WI38 (cell line): ENCODE measurements at regions not wholly inside any gene's neighbourhood (a gene's known extent, or its start where the extent isn't known, plus 50 kb on each side); places are given as distances from the start of the nearest gene placed in this dataset.

Source experiments
- H3K4me3 ChIP-seq: 2 replicates; pipeline ENCODE4 v1.5.1; 2011; ENCODE audit warnings: low read depth, mild to moderate bottlenecking, control low read depth, low read length
- TF ChIP-seq, protein P1 (sequence below): IDR thresholded peaks from 2 replicates; pipeline ENCODE4 v1.5.1; 2012; ENCODE audit warnings: low read depth, mild to moderate bottlenecking, control low read depth, low read length

DNA sequence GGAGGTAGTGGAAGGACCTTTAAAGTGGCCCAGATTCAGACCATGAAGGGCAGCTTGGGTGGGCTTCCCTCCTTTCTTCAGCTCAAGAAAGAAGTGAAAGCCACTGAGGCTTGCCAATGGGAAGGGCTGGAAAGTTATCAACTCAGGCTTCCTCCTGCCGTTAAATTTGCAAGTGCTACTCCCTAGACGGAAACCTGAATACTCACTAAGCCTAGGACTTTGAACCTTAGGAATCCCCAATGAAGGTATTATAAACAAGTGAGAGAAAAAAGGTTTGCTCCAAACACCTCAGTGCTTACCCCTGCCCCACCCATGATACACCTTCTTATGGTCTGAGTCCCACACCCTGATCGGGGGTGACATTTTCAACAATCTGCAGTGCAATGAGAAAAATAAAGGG, 396.4 kb downstream of the SHQ1 start:
- TF ChIP-seq, protein P1, sequence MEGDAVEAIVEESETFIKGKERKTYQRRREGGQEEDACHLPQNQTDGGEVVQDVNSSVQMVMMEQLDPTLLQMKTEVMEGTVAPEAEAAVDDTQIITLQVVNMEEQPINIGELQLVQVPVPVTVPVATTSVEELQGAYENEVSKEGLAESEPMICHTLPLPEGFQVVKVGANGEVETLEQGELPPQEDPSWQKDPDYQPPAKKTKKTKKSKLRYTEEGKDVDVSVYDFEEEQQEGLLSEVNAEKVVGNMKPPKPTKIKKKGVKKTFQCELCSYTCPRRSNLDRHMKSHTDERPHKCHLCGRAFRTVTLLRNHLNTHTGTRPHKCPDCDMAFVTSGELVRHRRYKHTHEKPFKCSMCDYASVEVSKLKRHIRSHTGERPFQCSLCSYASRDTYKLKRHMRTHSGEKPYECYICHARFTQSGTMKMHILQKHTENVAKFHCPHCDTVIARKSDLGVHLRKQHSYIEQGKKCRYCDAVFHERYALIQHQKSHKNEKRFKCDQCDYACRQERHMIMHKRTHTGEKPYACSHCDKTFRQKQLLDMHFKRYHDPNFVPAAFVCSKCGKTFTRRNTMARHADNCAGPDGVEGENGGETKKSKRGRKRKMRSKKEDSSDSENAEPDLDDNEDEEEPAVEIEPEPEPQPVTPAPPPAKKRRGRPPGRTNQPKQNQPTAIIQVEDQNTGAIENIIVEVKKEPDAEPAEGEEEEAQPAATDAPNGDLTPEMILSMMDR = no peak
- H3K4me3 ChIP-seq = no peak overlapping the region

DNA sequence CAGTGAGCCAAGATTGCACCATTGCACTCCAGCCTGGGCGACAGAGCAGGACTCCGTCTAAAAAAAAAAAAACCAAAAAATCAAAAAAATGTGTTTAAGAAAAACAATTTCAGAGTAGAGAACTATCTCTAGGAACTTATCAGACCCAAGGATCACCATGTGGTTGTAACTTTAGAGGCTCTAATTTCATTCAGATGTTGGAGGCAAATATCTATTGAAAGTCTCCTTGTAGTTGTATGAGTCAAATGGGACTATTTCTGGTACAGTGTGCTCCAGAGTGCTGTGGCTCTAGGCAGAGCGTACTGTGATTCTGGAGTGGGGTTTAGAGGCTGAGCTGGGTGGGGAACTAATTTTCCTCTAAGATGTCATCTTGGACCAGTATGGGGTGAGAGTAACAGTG, 398.7 kb downstream of the SHQ1 start:
- TF ChIP-seq, protein P1 = no peak
- no peak overlapping the region for H3K4me3 ChIP-seq

DNA sequence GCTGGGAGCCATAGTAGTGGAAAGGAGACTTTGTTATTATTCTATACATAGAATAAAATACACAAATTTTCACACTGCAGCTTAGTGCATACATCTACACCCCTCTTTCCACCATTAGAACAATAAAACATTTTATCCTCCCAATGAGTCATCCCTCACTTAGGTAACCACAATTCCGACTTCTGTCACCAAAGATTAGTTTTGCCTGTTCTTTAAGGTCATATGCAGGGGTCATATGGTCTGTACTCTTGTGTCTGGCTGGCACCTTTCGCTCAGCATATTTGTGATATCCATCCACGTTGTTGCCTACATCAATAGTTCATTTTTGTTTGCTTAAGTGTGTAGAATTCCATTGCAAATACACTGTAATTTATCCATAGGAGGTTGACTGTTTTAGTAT, 399.4 kb downstream of the SHQ1 start:
- H3K4me3 ChIP-seq = no peak overlapping the region
- TF ChIP-seq, protein P1 = no peak

DNA sequence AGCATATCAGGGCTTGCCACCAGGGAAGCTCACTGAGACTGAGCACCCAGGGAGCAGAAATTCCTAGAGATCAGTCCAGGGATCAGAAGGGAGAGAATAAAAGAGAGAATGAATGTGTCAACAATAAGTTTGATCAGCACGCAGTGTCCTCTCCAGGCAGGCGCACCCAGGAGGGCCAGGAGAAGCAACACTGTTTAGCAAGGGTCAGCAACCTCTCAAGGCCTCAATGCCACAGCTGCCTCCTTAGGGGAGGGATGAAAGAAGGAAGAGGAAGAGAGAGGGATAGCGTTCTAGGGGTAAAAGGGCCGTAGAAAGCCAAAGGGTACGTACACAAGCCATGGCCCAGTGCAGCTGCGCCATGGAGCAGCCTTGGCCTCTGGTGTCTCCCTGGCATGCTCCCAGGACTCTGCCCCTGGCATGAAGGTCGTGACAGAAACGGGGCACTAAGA, 399.8 kb downstream of the SHQ1 start:
- H3K4me3 ChIP-seq = no peak overlapping the region
- TF ChIP-seq, protein P1 = no peak

DNA sequence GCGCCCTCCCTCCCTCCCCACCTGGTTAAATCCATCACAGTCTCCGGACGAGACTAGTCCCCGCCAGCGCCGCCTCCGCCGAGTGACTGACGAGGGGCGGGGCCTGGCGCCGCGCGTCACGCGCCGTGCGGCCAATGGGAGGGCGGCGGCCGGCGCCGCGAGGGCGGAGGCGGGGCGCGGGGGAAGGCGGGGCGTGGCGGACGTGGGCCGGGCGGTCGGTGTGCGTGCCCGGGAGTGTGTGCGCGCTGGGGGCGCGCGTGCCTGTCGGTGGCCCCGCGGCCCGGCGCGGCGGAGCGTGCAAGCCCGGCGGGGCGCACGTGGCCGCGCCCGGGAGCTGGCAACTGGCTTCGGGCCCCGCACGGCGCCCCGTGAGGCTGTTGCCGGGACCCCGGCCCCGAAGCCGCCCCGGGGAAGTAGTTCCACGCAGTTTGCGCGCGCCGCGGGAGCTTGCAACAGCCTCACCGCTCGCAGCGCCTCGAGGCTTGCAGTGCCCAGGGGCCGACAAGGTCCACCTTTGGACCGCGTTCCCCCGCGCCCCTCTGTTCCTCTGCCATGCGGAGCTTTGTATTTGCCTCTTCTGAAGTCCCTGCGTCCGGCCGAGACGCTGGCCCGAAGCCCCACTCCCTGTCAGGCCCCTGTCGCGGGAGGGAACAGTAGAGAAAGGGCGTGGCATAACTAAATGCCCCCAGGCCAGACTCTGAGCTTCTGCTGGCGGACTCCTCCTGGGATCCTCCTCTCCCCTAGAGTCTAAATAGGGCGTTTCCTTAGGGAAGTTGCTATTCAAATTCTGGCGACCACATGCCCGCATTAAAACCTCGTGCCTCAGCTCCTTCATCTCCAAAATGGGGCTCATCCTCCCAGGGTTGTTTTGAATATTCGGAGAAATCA, 400.9 kb downstream of the SHQ1 start:
- TF ChIP-seq, protein P1 = no peak
- H3K4me3 ChIP-seq = peak overlapping the region; percentile 85

DNA sequence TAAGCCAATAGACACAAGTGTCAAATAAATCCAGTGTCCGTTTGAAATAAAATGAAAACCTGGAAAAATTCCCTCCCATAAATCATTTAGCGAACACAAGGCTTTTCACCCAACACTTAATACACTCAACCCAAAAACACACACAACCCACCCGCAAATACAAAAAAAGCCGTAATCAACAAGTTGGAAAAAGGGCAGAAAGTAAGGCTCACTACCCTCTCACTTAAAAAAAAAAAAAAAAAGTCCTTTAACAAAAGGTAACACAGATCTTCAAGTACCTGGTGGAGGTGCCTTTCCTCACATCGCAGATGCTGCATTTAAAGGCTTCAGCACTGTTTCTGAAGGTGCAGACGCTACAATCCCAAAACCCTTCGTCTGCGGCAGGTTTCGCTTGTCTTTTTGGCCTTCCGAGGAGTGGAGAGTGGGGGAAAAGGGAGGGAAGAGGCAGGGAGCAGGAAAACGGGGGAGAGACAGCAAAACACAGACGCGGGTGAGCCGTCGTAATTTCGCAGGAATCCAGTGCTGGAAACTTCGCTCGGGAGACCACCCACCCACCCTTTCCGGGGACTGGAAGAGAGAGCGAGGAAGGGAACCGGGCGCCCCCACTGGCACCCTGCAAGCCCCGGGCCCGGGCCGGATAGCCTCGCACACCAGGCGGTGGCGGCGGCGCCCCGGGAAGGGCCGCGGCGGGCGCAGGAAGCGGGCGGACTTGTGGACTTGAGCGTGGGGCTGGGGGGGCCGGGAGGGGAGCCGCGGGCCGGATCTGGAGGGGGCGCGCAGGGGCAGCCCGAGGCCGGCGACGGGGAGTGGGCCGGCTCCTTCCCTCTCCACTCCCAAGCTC, 401.8 kb downstream of the SHQ1 start, which contains the start of gene RYBP:
Gene RYBP, minus strand, starts transcription at position 404 of the 841 bp plus-strand sequence.
- TF ChIP-seq, protein P1 = no peak
- peak within 1 kb of the TSS; percentile 85 for H3K4me3 ChIP-seq
